Chondrocyte (in vitro differentiated cells): ENCODE measurements at regions not wholly inside any gene's neighbourhood (a gene's known extent, or its start where the extent isn't known, plus 50 kb on each side); places are given as distances from the start of the nearest gene placed in this dataset.

ENCODE experiments used
- DNase-seq: peaks from one replicate; pipeline ENCODE4 v3.0.0; 2021; ENCODE audit warnings: mixed read lengths, low spot score
- H3K27ac Mint-ChIP-seq: one replicate; pipeline ENCODE4 v1.8.0; 2021; ENCODE audit warnings: mild to moderate bottlenecking, moderate library complexity, mixed read lengths; ENCODE audit not compliant: unreplicated experiment
- H3K27me3 Mint-ChIP-seq: 2 replicates; pipeline ENCODE4 v1.8.0; 2021; ENCODE audit warnings: low read depth, mixed read lengths
- H3K36me3 Mint-ChIP-seq: 2 replicates; pipeline ENCODE4 v1.8.0; 2021; ENCODE audit warnings: low read depth, mixed read lengths
- H3K4me1 Mint-ChIP-seq: 2 replicates; pipeline ENCODE4 v1.8.0; 2021; ENCODE audit warnings: low read depth, mild to moderate bottlenecking, mixed read lengths
- H3K4me3 Mint-ChIP-seq: one replicate; pipeline ENCODE4 v1.8.0; 2021; ENCODE audit warnings: mild to moderate bottlenecking, moderate library complexity, mixed read lengths; ENCODE audit not compliant: unreplicated experiment
- H3K9me3 Mint-ChIP-seq: 2 replicates; pipeline ENCODE4 v1.8.0; 2021; ENCODE audit warnings: low read depth, mixed read lengths
- CTCF ChIP-seq: fragments of 200-600 bp; sonication (generic); IDR thresholded peaks from 2 replicates; pipeline ENCODE4 v1.5.0; 2021; ENCODE audit warnings: antibody characterized with exemption, mild to moderate bottlenecking, moderate library complexity

DNA sequence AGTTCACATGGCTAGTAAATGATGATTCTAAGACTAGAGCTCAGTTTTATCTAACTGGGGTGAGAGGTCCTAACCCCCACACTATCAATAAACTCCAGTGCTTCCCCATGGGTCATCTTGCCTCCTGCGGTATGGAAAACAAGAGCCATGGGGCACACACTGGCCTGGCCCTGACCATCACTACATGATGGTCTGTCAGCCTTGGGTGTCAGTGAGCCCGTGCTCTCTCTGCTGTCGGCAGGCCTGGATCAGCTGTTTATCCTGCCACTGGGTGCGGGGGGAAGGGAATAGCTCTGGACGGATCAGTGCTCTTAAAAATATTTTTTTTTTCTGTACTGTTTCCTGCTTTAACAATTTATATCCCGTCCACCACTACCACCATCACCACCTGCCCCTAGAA is 255.0 kb upstream of the ADGRL2 start:
- no peak overlapping the region for H3K27ac Mint-ChIP-seq
- no peaks in the 10 kb centered on the region for H3K36me3 Mint-ChIP-seq
- no peak for TF ChIP-seq CTCF
- no peak for DNase-seq
- peaks cover 5% of the 10 kb centered on the region for H3K4me1 Mint-ChIP-seq
- H3K4me3 Mint-ChIP-seq: no peak overlapping the region
- no peaks in the 10 kb centered on the region for H3K9me3 Mint-ChIP-seq
- H3K27me3 Mint-ChIP-seq: no peaks in the 10 kb centered on the region

- no peak for DNase-seq
- H3K9me3 Mint-ChIP-seq: no peaks in the 10 kb centered on the region
- no peaks in the 10 kb centered on the region for H3K36me3 Mint-ChIP-seq
- TF ChIP-seq CTCF: no peak
- H3K27ac Mint-ChIP-seq: no peak overlapping the region
- H3K4me1 Mint-ChIP-seq: peaks cover 5% of the 10 kb centered on the region
- no peak overlapping the region for H3K4me3 Mint-ChIP-seq
- no peaks in the 10 kb centered on the region for H3K27me3 Mint-ChIP-seq
Measured at GRCh38 chr1:81543764-81544163, 257.0 kb upstream of the ADGRL2 start.

DNA sequence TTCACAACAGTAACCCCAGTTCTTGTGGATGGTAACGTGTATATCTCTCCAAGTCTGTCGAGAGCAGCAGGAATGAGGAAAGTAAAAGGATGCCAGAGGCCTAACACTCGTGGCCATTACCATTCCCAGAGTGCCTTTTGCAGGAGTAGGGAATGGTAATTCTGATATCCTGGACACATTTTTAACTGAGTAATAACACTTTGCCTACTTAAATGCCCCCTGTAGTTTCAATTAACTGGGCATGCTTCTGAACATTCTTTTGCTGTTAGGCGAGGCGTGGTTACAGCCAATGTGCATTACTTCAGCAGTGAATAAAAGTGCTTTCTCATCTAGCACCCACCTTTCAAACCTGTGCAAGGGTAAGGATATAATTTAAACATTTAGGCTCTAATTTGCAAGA is 258.5 kb upstream of the ADGRL2 start:
- H3K9me3 Mint-ChIP-seq: no peaks in the 10 kb centered on the region

GRCh38 chr1:81540216-81540615 is 260.5 kb upstream of the ADGRL2 start:
- H3K27me3 Mint-ChIP-seq: no peaks in the 10 kb centered on the region
- H3K4me1 Mint-ChIP-seq: peaks cover 5% of the 10 kb centered on the region
- H3K36me3 Mint-ChIP-seq: no peaks in the 10 kb centered on the region
- DNase-seq: no peak
- no peaks in the 10 kb centered on the region for H3K9me3 Mint-ChIP-seq
- no peak overlapping the region for H3K4me3 Mint-ChIP-seq
- H3K27ac Mint-ChIP-seq: no peak overlapping the region
- no peak for TF ChIP-seq CTCF

More for the DNA sequence above, 258.5 kb upstream of the ADGRL2 start:
- no peaks in the 10 kb centered on the region for H3K27me3 Mint-ChIP-seq
- no peak for TF ChIP-seq CTCF
- peaks cover 5% of the 10 kb centered on the region for H3K4me1 Mint-ChIP-seq
- DNase-seq: no peak
- no peak overlapping the region for H3K4me3 Mint-ChIP-seq
- no peak overlapping the region for H3K27ac Mint-ChIP-seq
- no peaks in the 10 kb centered on the region for H3K36me3 Mint-ChIP-seq

- no peaks in the 10 kb centered on the region for H3K36me3 Mint-ChIP-seq
- no peaks in the 10 kb centered on the region for H3K9me3 Mint-ChIP-seq
- H3K27me3 Mint-ChIP-seq: no peaks in the 10 kb centered on the region
- TF ChIP-seq CTCF: no peak
- no peaks in the 10 kb centered on the region for H3K4me1 Mint-ChIP-seq
- no peak overlapping the region for H3K27ac Mint-ChIP-seq
- no peak overlapping the region for H3K4me3 Mint-ChIP-seq
- no peak for DNase-seq
Measured at GRCh38 chr1:81529014-81529413, 271.7 kb upstream of the ADGRL2 start.
